ENCODE measurements at regions not wholly inside any gene's neighbourhood (a gene's known extent, or its start where the extent isn't known, plus 50 kb on each side); places are given as distances from the start of the nearest gene placed in this dataset.
"Not testable (repeated sequence)": the region's sequence is repeated elsewhere in the genome, so short reads cannot be mapped to it uniquely, and the experiment has no call there.

DNA sequence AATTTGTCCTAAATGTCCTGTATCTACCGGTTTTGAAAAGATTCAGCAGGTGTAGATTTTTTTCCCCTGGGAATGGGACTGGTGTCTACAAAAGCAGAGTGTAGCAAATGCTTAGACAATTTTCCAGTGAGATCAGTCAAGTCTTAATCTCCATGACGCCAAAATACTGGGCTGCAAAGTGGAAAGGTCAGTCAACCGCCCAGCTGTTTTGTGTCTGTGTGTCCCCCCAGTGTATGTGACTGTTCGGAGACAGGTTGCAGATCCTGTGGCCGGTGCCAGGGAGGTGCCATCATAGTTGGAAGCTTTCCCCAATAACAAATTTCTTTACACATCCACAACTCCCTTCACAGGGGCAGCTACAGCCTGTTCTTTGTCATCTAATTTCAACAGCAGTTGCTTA is 263.8 kb downstream of the ARHGAP12 start:
- Histone ChIP-seq H3K27ac (ENCODE audit: control insufficient read depth, insufficient read depth, low read length) (no peak overlapping the region), H2AFZ (ENCODE audit: control insufficient read depth, low read length) (no peak overlapping the region), H3K79me2 (ENCODE audit: control insufficient read depth, insufficient read depth, low read length) (no peaks in the 10 kb centered on the region), H3K27me3 (ENCODE audit: control insufficient read depth, extremely low read depth, insufficient read depth, low read length) (no peaks in the 10 kb centered on the region), H3K4me1 (ENCODE audit: control insufficient read depth, extremely low read depth, insufficient read depth, low read length) (peaks cover 5% of the 10 kb centered on the region), H3K9me3 (ENCODE audit: control insufficient read depth, low read depth, low read length) (no peaks in the 10 kb centered on the region), H3K9me1 (ENCODE audit: control insufficient read depth, extremely low read depth, insufficient read depth, low read length) (no peaks in the 10 kb centered on the region), H3K9ac (ENCODE audit: control insufficient read depth, extremely low read depth, insufficient read depth, low read length) (no peak overlapping the region), H4K20me1 (ENCODE audit: control insufficient read depth, extremely low read depth, insufficient read depth, low read length) (no peaks in the 10 kb centered on the region), H3K4me3 (ENCODE audit: control insufficient read depth in 2 of 3, extremely low read depth in 1 of 3, insufficient read depth in 2 of 3, low read depth in 1 of 3, low read length in 3 of 3) (no peak overlapping the region), H3K36me3 (ENCODE audit: control insufficient read depth in 2 of 2, extremely low read depth in 1 of 2, insufficient read depth in 2 of 2, low read length in 2 of 2) (no peaks in the 10 kb centered on the region), H3K4me2 (ENCODE audit: control insufficient read depth, extremely low read depth, insufficient read depth, low read depth, low read length) (no peak overlapping the region)
- dilution Hi-C loops (cut with MboI; ENCODE audit: extremely low pct_ligation_motif_present, low sequenced_read_pairs): no loop called here
- FAIRE-seq (no peak), DNase-seq (ENCODE audit: low read depth, low spot score) (no peak)
- TF ChIP-seq EZH2 (IDR thresholded peaks at IDR 0.05; ENCODE audit: low read length): no peak
- TF ChIP-seq, protein P1, sequence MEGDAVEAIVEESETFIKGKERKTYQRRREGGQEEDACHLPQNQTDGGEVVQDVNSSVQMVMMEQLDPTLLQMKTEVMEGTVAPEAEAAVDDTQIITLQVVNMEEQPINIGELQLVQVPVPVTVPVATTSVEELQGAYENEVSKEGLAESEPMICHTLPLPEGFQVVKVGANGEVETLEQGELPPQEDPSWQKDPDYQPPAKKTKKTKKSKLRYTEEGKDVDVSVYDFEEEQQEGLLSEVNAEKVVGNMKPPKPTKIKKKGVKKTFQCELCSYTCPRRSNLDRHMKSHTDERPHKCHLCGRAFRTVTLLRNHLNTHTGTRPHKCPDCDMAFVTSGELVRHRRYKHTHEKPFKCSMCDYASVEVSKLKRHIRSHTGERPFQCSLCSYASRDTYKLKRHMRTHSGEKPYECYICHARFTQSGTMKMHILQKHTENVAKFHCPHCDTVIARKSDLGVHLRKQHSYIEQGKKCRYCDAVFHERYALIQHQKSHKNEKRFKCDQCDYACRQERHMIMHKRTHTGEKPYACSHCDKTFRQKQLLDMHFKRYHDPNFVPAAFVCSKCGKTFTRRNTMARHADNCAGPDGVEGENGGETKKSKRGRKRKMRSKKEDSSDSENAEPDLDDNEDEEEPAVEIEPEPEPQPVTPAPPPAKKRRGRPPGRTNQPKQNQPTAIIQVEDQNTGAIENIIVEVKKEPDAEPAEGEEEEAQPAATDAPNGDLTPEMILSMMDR (optimal IDR thresholded peaks at IDR 0.05 in 1 of 3, IDR thresholded peaks at IDR 0.05 in 1 of 3, conservative IDR thresholded peaks at IDR 0.05 in 1 of 3; ENCODE audit: extremely low read depth in 1 of 3, insufficient read depth in 2 of 3, low read length in 3 of 3): no peak

DNA sequence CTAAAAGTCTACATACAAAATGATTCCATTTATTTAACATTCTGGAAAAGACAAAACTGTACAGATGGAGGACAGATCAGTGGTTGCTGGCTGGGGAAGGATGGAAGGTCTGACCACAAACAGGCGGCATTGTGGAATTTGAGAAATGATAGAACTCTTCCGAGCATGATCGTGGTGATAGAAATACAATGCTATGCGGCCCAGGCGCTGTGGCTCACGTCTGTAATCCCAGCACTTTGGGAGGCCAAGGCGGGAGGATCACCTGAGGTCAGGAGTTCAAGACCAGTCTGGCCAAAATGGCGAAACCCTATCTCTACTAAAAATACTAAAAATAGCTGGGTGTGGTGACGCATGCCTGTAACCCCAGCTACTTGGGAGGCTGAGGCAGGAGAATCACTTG is 264.6 kb downstream of the ARHGAP12 start:
- H3K79me2 ChIP-seq (ENCODE audit: control insufficient read depth, insufficient read depth, low read length); FAIRE-seq: not testable (repeated sequence)

DNA sequence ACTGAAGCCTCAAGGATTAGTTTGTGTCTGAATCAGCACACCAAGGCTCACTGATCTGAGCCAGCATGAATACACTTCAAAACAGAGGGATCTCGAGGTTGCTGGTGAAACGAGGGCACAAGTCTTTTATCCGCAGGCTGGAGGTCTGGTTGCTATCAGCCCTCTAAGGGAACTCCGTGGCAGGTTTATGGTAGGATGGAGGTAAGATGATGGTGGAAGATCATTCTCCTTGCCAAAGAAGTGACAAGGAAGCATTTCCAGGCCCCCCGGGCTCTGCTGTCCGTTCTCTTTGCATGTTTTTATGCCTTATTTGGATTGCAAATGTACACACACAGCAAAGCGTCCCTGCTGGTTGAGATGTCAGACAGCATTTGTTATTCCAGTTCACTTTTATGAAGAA is 268.3 kb downstream of the ARHGAP12 start:
- H3K27me3 ChIP-seq (ENCODE audit: control insufficient read depth, extremely low read depth, insufficient read depth, low read length): no peaks in the 10 kb centered on the region
- TF ChIP-seq, protein P1 (optimal IDR thresholded peaks at IDR 0.05 in 1 of 3, IDR thresholded peaks at IDR 0.05 in 1 of 3, conservative IDR thresholded peaks at IDR 0.05 in 1 of 3; ENCODE audit: extremely low read depth in 1 of 3, insufficient read depth in 2 of 3, low read length in 3 of 3): no peak
- no peak for TF ChIP-seq EZH2 (IDR thresholded peaks at IDR 0.05; ENCODE audit: low read length)
- no peak overlapping the region for H3K4me3 ChIP-seq (ENCODE audit: control insufficient read depth in 2 of 3, extremely low read depth in 1 of 3, insufficient read depth in 2 of 3, low read depth in 1 of 3, low read length in 3 of 3)
- H2AFZ ChIP-seq (ENCODE audit: control insufficient read depth, low read length): no peak overlapping the region
- no peaks in the 10 kb centered on the region for H4K20me1 ChIP-seq (ENCODE audit: control insufficient read depth, extremely low read depth, insufficient read depth, low read length)
- FAIRE-seq: no peak
- DNase-seq (ENCODE audit: low read depth, low spot score): no peak
- H3K9ac ChIP-seq (ENCODE audit: control insufficient read depth, extremely low read depth, insufficient read depth, low read length): no peak overlapping the region
- no peak overlapping the region for H3K27ac ChIP-seq (ENCODE audit: control insufficient read depth, insufficient read depth, low read length)
- H3K36me3 ChIP-seq (ENCODE audit: control insufficient read depth in 2 of 2, extremely low read depth in 1 of 2, insufficient read depth in 2 of 2, low read length in 2 of 2): no peaks in the 10 kb centered on the region
- H3K9me1 ChIP-seq (ENCODE audit: control insufficient read depth, extremely low read depth, insufficient read depth, low read length): no peaks in the 10 kb centered on the region
- no peaks in the 10 kb centered on the region for H3K9me3 ChIP-seq (ENCODE audit: control insufficient read depth, low read depth, low read length)
- H3K4me2 ChIP-seq (ENCODE audit: control insufficient read depth, extremely low read depth, insufficient read depth, low read depth, low read length): no peak overlapping the region
- dilution Hi-C loops (cut with MboI; ENCODE audit: extremely low pct_ligation_motif_present, low sequenced_read_pairs): no loop called here
- H3K79me2 ChIP-seq (ENCODE audit: control insufficient read depth, insufficient read depth, low read length): no peaks in the 10 kb centered on the region
- no peaks in the 10 kb centered on the region for H3K4me1 ChIP-seq (ENCODE audit: control insufficient read depth, extremely low read depth, insufficient read depth, low read length)

More for the DNA sequence above, 264.6 kb downstream of the ARHGAP12 start:
- H4K20me1 ChIP-seq (ENCODE audit: control insufficient read depth, extremely low read depth, insufficient read depth, low read length); H3K9ac ChIP-seq (ENCODE audit: control insufficient read depth, extremely low read depth, insufficient read depth, low read length); H3K9me1 ChIP-seq (ENCODE audit: control insufficient read depth, extremely low read depth, insufficient read depth, low read length); H3K27ac ChIP-seq (ENCODE audit: control insufficient read depth, insufficient read depth, low read length); dilution Hi-C loops (cut with MboI; ENCODE audit: extremely low pct_ligation_motif_present, low sequenced_read_pairs); H3K9me3 ChIP-seq (ENCODE audit: control insufficient read depth, low read depth, low read length); H3K4me2 ChIP-seq (ENCODE audit: control insufficient read depth, extremely low read depth, insufficient read depth, low read depth, low read length); H2AFZ ChIP-seq (ENCODE audit: control insufficient read depth, low read length); H3K27me3 ChIP-seq (ENCODE audit: control insufficient read depth, extremely low read depth, insufficient read depth, low read length); H3K4me3 ChIP-seq (ENCODE audit: control insufficient read depth in 2 of 3, extremely low read depth in 1 of 3, insufficient read depth in 2 of 3, low read depth in 1 of 3, low read length in 3 of 3); H3K36me3 ChIP-seq (ENCODE audit: control insufficient read depth in 2 of 2, extremely low read depth in 1 of 2, insufficient read depth in 2 of 2, low read length in 2 of 2); DNase-seq (ENCODE audit: low read depth, low spot score); H3K4me1 ChIP-seq (ENCODE audit: control insufficient read depth, extremely low read depth, insufficient read depth, low read length): not testable (repeated sequence)
